ENCODE measurements at regions not wholly inside any gene's neighbourhood (a gene's known extent, or its start where the extent isn't known, plus 50 kb on each side); places are given as distances from the start of the nearest gene placed in this dataset.

- no peaks in the 10 kb centered on the region for H3K9me2 ChIP-seq (replicated peaks; ENCODE audit: low read length)
- H3K4me3 ChIP-seq (ENCODE audit: low read length), result no peak overlapping the region
- no peaks in the 10 kb centered on the region for H3K4me1 ChIP-seq (ENCODE audit: insufficient read depth, low read length)
- H3K36me3 ChIP-seq (ENCODE audit: low read depth, low read length), result no peaks in the 10 kb centered on the region
- BruUV-seq (replicated peaks), result no TSS peak
- no peak overlapping the region for H3K4me2 ChIP-seq (ENCODE audit: low read length)
- no peaks in the 10 kb centered on the region for H3F3A ChIP-seq (ENCODE audit: low read length, unreplicated experiment)
- no peaks in the 10 kb centered on the region for H3K27me3 ChIP-seq (ENCODE audit: low read length)
- no peak overlapping the region for H3K27ac ChIP-seq (ENCODE audit: low read length)
- no peaks in the 10 kb centered on the region for H4K20me1 ChIP-seq (ENCODE audit: low read length)
- no peak overlapping the region for H3K9ac ChIP-seq (ENCODE audit: low read length)
- DNase-seq, result no peak
- ChIA-PET CTCF (no interaction called here), POLR2A (ENCODE audit: unreplicated experiment) (no interaction called here)
- intact Hi-C loops (cut with micrococcal nuclease), result no loop called here
- no peaks in the 10 kb centered on the region for H3K79me2 ChIP-seq (ENCODE audit: low read length)
- H3K9me3 ChIP-seq (ENCODE audit: low read length), result no peaks in the 10 kb centered on the region
- no peak overlapping the region for H2AFZ ChIP-seq (ENCODE audit: low read length)
- no peak for ATAC-seq
- TF ChIP-seq EZH2phosphoT487 (IDR thresholded peaks at IDR 0.05; ENCODE audit: borderline replicate concordance, low read length) (no peak), CTCF (conservative IDR thresholded peaks at IDR 0.05; ENCODE audit: low read depth, low read length) (no peak), EZH2 (IDR thresholded peaks at IDR 0.05; ENCODE audit: low read length, unreplicated experiment) (no peak)
Observed at GRCh38 chr4:116639070-116639577, 446.3 kb downstream of the TRAM1L1 start.

- no peak for DNase-seq
- Histone ChIP-seq H3K4me3 (ENCODE audit: low read length) (no peak overlapping the region), H3K4me1 (ENCODE audit: insufficient read depth, low read length) (no peaks in the 10 kb centered on the region), H3K36me3 (ENCODE audit: low read depth, low read length) (no peaks in the 10 kb centered on the region), H3K4me2 (ENCODE audit: low read length) (no peak overlapping the region), H3K9me2 (replicated peaks; ENCODE audit: low read length) (no peaks in the 10 kb centered on the region), H3K79me2 (ENCODE audit: low read length) (no peaks in the 10 kb centered on the region), H2AFZ (ENCODE audit: low read length) (no peak overlapping the region), H3F3A (ENCODE audit: low read length, unreplicated experiment) (no peaks in the 10 kb centered on the region), H3K9ac (ENCODE audit: low read length) (no peak overlapping the region), H4K20me1 (ENCODE audit: low read length) (no peaks in the 10 kb centered on the region), H3K27ac (ENCODE audit: low read length) (no peak overlapping the region), H3K27me3 (ENCODE audit: low read length) (no peaks in the 10 kb centered on the region), H3K9me3 (ENCODE audit: low read length) (no peaks in the 10 kb centered on the region)
- ChIA-PET CTCF (no interaction called here), POLR2A (ENCODE audit: unreplicated experiment) (no interaction called here)
- intact Hi-C loops (cut with micrococcal nuclease), result no loop called here
- no peak for ATAC-seq
- no peak for TF ChIP-seq EZH2phosphoT487 (IDR thresholded peaks at IDR 0.05; ENCODE audit: borderline replicate concordance, low read length)
- no peak for TF ChIP-seq CTCF (conservative IDR thresholded peaks at IDR 0.05; ENCODE audit: low read depth, low read length)
- TF ChIP-seq EZH2 (IDR thresholded peaks at IDR 0.05; ENCODE audit: low read length, unreplicated experiment), result no peak
- no TSS peak for BruUV-seq (replicated peaks)
Observed at GRCh38 chr4:116638592-116638991, 446.8 kb downstream of the TRAM1L1 start.

GRCh38 chr4:116636917-116637316, 448.5 kb downstream of the TRAM1L1 start:
- POLR2A ChIA-PET (ENCODE audit: unreplicated experiment), result interaction anchor here (0.5 kb wide), 1 partner anchor 49 kb away, joined by 3 read pairs; no protein-coding TSS in a partner anchor
- CTCF ChIA-PET, result no interaction called here
- intact Hi-C loops (cut with micrococcal nuclease), result no loop called here
- DNase-seq, result no peak
- TF ChIP-seq EZH2phosphoT487 (IDR thresholded peaks at IDR 0.05; ENCODE audit: borderline replicate concordance, low read length) (no peak), CTCF (conservative IDR thresholded peaks at IDR 0.05; ENCODE audit: low read depth, low read length) (no peak), EZH2 (IDR thresholded peaks at IDR 0.05; ENCODE audit: low read length, unreplicated experiment) (no peak)
- Histone ChIP-seq H3K9ac (ENCODE audit: low read length) (no peak overlapping the region), H3K79me2 (ENCODE audit: low read length) (no peaks in the 10 kb centered on the region), H3K27ac (ENCODE audit: low read length) (no peak overlapping the region), H3K4me1 (ENCODE audit: insufficient read depth, low read length) (no peaks in the 10 kb centered on the region), H3K27me3 (ENCODE audit: low read length) (no peaks in the 10 kb centered on the region), H3K4me2 (ENCODE audit: low read length) (no peak overlapping the region), H3K36me3 (ENCODE audit: low read depth, low read length) (no peaks in the 10 kb centered on the region), H4K20me1 (ENCODE audit: low read length) (no peaks in the 10 kb centered on the region), H3K9me3 (ENCODE audit: low read length) (no peaks in the 10 kb centered on the region), H3K4me3 (ENCODE audit: low read length) (no peak overlapping the region), H3K9me2 (replicated peaks; ENCODE audit: low read length) (no peaks in the 10 kb centered on the region), H3F3A (ENCODE audit: low read length, unreplicated experiment) (no peaks in the 10 kb centered on the region), H2AFZ (ENCODE audit: low read length) (no peak overlapping the region)
- BruUV-seq (replicated peaks), result no TSS peak
- peak; percentile 33; the same call in 1 of the 2 replicates for ATAC-seq

Measured in PC-3 (cell line).